ENCODE measurements at regions not wholly inside any gene's neighbourhood (a gene's known extent, or its start where the extent isn't known, plus 50 kb on each side); places are given as distances from the start of the nearest gene placed in this dataset.

- no peak for TF ChIP-seq TAF1 (IDR thresholded peaks at IDR 0.05; ENCODE audit: low read depth)
- no peak for TF ChIP-seq CTCF (IDR thresholded peaks at IDR 0.05; ENCODE audit: poor library complexity, severe bottlenecking)
- TF ChIP-seq SMC3 (conservative IDR thresholded peaks at IDR 0.05; ENCODE audit: poor library complexity), result no peak
- no peak for TF ChIP-seq POLR2AphosphoS5 (IDR thresholded peaks at IDR 0.05)
- TF ChIP-seq RAD21 (conservative IDR thresholded peaks at IDR 0.05), result no peak
- no peak for TF ChIP-seq EP300 (conservative IDR thresholded peaks at IDR 0.05; ENCODE audit: poor library complexity, severe bottlenecking)
- TF ChIP-seq REST (IDR thresholded peaks at IDR 0.05; ENCODE audit: borderline replicate concordance), result no peak
- no peak for TF ChIP-seq MXI1 (conservative IDR thresholded peaks at IDR 0.05; ENCODE audit: poor library complexity, severe bottlenecking)
Observed at GRCh38 chr14:98956661-98957060, 315.3 kb downstream of the BCL11B start.

Data from neural cell (in vitro differentiated cells).